Stimulated activated CD4-positive, alpha-beta T cell treated with anti-CD3 and anti-CD28 coated beads, TNF-alpha, amount 100 ng/mL, for 4 hours (primary cell): ENCODE measurements at regions not wholly inside any gene's neighbourhood (a gene's known extent, or its start where the extent isn't known, plus 50 kb on each side); places are given as distances from the start of the nearest gene placed in this dataset.

Experiments
- DNase-seq, 3 experiments: peaks; one replicate each; pipeline ENCODE4 v3.0.0-alpha.2; 2020; ENCODE audit warnings: low read depth in 3 of 3

DNA sequence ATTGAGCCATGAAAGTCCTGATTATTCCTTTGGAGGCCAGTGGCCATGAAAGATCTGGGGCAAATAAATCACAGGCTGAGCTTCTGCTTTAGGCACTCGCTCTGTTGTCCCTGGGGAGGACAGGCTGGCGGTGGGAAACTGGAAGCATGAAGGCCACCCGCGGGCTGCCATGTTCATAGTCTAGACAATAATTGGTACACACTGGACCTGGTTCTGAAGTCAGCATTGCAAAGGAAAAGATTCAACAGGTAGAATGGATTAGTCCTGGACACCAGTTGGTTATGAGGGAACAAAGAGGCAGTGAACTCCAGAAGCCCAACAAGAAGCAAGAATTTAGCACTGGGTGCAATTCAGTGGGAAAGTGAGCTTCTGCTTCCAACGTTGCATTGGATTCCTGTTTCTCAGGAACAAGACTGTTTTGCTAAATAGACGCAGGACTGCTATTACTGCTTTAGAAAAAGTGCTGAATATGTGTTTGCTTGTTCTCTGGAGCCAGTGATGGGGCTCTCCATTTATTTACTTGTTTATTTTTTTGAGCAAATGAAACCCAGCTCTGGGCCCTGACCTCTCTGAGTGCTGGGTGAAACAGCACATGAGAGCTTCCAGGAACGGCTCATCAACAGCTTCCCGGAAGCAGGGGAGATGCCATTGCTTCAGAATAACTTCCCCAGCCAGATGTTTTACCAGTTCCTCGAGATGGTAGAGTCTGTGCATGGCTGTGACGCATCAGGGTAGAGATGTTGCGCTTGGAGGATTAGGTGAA is 336.4 kb downstream of the ZNF536 start:
- DNase-seq = no peak

DNA sequence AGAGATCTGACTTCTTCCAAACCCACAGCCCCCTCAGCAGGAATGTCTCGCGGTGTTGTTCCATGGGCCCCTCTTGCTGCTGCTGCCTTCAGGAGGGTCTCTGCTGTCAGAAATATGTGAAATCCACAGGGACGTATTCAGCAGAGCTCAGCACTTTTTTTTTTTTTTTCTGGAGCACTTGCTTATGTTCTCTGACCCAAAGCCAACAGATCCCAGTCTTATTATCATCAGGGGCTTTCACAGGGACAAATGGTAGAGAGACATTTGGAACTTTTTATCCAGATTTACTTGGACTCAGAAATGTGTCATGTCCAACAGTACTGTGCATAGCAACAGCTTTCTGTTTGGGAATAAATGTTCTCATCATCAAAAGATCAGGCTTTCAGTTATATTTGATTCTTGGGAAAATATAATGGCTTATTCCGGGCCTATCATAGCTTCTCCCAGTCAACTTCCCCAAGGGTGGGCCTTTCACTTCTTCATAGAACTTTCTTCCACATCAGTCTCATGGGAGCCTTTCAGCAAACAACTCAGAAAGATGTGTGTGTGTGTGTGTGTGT is 332.7 kb downstream of the ZNF536 start:
- no peak for DNase-seq

DNA sequence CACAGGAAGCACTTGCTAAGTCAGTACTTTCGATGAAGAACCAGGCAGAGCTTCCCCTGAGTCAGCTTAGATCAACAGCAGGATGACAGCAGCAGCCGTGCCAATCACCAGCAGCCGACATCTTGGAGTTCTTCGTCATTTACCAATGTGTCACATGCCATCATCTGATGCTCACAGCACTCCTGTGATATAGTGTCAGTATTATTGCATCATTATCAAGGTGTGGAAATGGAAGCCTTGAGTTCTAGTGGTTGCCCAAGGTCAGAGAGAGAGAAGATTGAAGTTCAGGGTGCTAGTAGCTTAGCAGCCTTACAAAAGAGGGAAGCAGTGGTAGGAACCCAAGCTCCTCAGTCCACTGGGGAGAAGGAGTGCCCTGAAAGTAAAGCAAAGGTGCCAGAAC is 331.5 kb downstream of the ZNF536 start:
- DNase-seq = no peak

DNA sequence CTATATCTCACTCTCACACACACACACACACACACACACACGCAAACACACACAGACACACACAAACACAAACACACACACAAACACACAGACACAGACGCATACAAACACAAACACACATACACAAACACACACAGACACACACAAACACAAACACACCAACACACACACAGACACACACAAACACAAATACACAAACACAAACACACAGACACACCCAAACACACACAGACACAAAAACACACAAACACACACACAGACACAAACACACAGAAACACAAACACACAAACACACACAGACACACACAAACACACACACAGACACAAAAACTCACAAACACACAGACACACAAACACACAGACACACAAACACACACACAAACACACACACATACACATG is 329.0 kb downstream of the ZNF536 start:
- DNase-seq = no peak

DNA sequence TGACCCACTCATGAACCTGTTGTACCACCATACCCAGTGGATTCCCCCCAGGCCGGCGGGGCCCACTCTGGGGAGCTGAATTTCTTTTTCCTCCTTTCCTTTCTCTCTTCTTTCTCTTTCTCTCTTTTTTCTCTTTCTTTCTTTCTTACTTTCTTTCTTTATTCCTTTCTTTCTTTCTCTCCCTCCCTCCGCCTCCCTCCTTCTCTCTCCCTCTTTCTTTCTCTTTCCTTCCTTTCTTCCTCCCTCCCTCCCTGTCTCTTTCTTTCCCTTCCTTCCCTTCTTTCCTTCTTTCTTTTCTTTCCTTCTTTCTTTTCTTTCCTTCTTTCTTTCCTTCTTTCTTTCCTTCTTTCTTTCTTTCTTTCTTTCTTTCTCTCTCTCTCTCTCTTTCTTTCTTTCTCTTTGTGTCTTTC is 327.7 kb downstream of the ZNF536 start:
- DNase-seq = no peak

DNA sequence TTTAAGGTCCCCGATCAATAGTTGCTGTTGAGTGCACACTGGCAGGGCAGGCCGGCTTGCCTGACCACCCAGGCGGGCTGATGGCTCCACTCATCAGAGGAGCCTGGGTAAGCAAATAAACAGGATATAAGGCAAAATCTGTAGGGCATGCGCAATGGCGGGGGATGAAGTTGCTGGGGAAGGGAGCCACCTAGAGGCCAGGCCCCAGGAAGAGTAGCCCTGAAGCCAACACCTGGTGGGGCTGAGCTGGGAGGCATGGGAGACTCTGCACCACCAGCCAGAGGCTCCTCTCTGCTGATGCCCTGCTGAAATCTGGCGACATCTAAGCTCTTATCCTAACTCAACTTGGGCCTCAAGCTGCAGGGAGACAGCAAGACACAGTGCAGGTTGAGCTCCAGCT is 324.3 kb downstream of the ZNF536 start:
- no peak for DNase-seq

DNA sequence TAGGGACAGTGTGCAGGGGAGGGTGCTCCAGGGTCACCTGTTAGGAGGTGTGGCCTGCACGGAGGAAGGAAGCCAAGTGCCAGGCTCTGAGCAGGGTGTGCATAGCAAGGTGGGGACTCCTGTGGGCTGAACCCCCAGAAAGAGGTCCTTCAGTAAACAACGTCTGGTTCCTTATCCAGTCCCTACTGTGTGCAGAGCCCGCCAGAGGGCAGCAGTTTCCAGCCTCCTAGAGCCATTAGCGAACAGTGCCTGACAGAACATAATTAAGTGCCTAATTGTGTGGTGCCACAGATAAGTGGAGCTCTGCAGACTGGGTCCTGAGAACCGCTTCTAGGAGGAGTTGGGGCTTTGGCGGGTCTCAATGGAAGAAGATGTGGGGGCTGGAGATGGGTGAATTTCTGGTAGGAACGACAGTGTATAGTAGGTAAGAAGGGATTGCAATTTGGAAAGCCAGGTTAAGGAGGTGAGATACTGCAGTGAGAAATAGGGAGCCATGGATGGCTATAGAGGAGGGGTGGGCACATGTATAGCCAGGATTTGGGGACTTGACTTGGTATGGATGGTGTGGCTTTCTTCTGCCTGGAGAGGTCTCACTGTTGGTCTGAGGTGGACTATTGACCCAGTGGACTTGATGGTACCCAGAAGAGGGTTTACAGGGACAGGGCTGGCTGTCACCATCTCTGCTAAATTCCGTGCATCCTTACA is 323.1 kb downstream of the ZNF536 start:
- DNase-seq = no peak

DNA sequence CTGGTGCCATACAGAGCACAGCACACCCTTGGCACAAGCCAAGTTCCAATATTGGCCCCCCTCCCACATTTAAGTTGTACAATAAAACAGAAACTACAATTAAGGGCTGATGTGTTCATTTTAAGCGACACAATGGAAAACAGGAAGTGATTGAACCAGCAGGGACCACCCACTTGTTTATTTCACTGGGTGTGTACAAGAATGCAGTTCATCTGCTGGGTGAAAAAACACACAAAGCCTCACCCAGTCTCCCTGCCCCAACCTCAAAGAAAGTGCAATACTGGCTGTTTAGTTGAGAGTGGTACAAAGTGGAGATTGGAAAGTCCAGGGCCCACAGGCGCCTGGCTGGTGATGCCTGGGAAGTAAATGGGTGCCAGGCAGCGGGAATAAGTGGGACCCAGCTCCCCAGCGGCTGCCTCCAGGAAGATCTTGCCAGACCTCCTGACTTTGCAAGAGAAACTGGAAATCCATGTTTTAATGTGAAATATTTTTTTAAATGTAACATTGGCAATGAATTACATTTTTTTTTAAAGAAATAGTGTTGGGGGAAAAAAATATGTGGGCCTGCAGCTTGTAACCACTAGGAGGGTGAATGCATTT is 322.1 kb downstream of the ZNF536 start:
- DNase-seq = no peak

DNA sequence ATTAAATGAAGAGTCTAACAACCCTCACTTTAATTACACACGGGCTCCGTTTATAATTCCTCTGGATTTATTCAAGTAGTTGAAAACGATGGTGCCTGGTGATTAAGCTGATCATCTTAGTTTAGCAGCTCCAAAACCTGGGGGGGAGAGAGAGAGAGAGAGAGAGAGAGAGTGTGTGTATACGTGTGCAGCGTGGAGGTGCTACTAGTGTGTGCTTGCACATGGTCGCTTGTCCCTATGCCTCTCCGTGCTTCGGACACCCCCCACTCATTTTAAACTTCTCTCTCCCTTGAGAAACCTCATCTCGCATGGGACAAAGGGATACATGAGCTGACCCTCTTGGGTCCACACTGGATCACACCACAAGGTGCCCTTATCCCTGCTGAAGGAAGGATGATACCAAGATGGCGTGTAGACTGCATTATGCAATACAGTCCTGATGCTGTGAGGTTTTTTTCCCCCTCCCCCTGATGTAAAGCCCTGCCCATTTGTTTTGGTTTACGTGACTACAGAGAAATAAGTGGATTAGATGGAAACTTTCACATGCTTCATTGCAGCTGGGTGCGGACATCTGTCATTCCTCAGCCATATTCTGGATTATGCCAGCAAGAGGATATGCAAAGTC is 320.8 kb downstream of the ZNF536 start:
- no peak for DNase-seq

DNA sequence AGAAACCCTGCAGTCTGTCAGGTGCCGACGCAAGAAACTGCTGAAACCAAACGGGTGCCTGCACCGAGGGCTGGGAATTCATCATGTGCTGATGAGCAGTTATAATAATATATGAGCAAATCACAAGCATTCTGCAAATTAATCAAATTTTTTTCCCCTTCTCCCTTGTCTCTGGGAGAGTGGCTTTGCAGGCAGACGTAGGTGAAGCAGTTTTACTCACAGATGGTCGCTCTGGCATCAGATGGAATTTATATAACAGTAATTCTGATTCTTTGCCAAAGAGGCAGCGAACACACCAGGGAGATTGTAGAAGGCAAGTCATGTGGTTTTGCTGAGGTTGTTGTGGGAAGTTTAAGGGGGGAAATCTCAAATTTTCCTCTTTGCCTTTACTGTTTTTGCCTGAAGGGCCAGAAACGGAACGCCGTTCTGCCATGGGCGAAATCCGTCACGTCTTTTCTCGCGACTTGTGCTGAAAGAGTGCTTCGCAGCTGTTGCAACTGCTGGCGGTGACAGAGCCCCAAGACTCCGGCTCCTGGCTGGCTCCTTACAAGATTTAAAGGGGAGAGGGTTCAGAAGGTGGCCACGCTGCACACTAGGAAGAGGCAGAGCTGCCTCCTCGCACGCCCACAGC is 320.1 kb downstream of the ZNF536 start:
- DNase-seq = no peak

DNA sequence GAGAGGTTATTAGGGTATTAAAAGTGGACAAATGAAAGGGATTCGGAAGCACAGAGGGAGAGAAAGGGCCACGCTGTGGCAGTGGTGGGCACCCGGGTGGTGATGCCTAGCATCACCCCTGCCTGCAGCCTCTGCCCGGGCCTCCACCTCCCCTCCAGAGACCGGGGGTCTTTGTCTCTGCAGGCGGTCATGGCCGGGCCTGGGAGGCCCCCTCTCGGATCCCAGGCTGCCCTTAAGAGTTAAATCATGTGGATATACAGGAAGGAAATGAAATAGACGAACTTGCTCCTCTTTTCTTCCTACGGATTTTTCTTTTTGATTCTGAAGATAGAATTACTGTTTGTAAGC is 319.6 kb downstream of the ZNF536 start:
- DNase-seq = no peak

DNA sequence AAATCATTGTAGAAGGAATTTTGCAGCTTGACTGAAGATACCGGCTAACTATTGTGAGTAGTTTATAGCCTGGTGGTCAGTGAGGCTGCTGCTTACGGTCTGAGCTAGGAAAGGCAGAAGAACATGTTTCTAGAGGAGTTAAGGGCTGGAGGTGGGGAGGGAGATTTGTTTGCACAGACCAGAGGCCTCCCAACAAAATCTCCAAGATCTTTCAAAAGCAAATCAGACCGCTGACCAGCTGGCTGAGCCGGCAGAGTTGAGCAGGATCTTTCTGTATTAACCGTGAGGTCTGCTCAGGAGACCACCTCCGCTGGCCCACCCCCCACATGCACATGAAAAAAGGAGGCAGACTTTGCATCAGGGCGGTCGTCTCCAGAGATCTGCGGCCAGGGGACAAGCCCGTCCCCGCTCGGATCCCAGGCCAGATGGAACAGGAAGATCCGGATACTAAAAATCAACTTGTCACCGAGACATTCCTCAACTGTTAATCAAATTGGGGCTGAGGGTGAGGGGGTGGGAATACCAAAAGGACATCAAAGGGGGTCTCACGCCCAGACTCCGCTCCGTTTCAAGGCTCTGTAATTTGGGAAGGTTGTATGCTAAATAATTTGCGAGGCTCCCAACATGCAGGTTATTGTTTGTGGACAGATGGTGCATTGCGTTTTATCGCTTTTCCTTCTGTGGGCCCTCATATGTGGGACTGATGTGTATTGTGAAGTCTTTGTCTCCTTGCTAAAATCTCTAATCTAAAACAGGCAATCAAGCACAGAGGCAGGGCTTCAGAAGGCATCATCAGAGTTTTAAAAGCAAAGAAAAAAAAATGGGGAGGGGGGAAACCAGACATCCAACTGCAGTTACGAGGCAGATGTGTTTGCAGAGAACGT is 319.0 kb downstream of the ZNF536 start:
- no peak for DNase-seq

DNA sequence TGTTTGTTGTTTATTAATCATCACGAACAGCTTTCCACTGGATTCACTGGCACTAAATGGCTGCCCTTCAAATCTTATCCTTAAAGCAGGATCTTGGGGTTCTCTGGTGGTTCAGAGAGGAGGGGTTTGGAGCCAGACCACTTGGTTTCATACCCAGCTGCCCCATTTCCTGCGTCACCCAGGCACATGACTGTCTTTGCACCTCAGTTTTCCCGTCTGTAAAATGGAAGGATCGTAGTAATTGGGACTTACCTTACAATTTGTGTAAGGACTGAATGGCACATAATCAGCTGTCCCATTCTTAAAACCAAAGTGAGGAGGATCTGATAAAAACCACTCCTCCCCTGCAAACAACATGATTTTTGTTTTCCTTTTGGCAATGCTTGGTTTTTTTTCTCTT is 318.3 kb downstream of the ZNF536 start:
- DNase-seq = no peak

DNA sequence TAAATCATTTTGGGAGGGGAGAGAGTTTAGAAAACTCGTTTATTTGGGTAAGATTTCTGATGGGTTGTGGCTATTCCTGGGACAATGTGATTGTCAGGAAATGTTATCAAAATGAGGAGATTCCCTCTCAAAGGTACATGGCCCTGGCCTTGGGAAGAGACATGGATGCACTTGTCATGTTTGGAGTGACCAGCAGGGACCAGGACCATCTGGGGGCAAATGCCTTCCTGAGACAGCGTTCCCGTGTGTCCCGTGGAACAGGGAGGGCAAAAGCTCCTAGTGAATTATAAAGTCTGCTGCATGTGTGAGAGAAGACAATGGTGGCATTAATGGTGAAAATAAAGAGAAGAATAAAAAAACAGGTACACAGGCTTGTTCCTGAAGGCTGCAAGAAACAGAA is 317.3 kb downstream of the ZNF536 start:
- DNase-seq = no peak

DNA sequence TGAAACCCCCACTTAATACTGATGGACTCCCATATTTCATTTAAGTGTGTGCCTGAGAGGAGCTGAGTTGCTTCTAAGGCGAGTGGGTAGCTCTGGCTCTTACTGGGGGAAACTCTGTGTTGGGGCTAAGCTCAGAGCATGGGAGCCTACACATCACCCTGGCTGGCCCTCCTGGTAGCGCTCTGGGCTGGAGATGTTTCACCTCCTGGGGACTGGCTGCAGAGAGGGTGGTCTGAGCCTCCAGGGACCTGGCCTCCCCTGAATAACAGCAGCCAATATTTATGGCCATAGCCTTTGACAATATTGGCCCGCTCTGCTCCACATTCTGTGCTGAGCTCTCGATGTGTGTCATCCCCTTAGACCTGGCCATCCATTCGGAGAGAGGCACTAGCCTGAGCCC is 316.5 kb downstream of the ZNF536 start:
- no peak for DNase-seq

DNA sequence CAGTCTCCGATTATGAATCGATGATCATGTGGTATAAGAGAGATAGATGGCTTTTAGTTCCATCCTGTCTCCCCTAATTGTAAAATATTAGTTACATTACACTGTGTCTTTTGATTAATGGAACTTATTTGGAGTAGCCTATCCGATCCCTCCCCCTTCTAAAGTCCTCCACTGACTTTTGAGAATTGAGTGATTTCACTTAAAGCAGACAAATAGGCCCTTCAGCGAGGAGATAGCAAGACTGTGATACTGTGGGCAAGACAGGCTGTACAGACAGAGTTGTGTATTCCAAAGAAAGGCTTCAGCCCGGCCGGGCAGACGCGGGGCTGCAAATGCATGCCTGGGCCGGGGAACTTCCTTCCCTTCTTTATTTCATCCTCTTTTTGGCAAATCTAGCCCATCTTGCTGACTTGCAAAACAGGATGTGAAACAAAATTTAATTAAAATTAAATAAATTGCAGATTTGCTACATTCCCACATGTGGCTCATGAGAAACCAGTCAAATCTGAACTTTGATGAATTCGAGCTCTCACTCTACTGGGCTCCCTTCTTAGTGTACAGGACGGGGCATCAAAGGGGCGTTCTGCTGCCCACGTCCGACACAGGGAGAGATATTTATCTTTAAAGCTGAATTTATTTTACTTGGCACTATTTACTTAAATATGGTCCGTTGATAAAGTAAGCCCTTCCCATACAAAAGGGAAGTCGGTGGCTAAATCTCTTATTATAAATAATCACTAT is 314.8 kb downstream of the ZNF536 start:
- DNase-seq = no peak

DNA sequence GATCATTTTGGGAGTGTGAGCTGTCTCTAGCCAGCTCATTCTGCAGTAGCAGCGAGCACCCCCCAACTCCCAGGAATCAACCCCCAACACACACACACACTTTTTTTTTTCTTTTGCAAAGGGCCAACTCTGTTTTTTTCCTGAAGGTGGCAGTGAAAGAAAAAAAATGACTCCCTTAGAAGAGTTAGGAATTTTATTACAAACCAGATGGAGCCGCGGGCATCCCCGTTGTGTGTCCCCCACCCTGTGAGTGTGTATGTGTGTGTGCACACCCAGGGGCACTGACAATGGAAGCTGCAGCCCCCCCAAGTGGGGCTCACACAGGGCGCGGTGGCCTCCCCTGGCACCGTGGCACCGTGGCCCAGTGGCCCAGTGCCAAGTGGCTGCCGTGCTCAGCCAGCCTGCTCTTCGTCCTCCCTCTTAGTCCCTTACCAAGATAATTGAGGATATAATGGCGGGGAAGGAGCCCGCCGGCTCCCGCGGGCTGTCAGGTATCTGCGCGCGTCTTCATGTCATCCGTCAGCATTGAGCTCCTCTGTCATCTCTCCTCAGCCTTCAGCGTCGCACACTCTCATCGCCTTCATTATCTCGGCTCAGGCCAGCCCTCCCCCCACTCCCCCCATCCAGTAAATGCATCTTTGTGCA is 314.1 kb downstream of the ZNF536 start:
- no peak for DNase-seq

DNA sequence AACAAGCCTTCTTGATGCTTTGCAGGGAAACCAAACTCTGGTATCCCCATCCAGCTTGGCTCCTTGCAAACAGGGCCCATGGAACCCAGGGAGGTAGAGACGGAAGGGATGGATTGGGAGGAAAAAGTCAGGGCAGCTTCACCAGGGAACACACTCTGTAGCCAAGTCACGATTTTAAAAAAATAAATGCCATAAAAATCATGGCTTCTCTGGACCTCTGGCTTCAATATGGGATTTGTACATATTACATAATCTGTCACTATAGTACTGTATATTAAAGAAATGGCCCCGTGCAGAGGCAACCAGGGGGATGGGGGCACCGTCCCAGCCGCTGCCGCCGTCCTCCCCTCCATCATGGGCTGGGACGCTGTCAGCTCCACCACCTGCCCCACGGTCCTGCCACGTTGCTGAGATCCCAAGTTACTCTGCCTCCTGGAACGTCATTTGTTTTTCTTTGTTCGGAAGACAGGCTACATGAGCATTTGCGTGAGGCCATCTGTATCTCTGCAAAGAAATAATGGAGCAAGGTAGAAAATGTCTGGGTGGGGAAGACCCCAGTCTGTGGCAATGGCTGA is 313.3 kb downstream of the ZNF536 start:
- DNase-seq = no peak

DNA sequence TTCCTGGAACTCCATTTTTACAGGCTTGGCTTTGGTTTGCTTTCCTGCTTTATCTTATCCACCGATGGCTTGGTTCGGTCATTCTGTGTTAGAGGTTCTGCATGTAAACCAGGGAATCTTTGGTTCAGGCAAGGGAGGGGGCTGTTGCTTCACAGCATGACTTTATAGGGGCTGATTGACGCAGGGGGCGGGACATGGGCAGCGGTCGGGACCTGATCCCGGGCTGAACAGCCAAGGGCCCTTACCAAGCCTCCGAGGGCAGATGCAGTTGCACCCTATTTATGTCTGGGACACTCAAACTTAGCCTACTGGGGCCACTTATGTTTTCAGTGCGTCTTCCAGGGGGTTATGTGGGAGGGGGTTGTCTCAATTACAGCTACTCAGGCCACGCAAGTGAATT is 312.4 kb downstream of the ZNF536 start:
- DNase-seq = no peak
